ENCODE measurements at regions not wholly inside any gene's neighbourhood (a gene's known extent, or its start where the extent isn't known, plus 50 kb on each side); places are given as distances from the start of the nearest gene placed in this dataset.

GRCh38 chr13:103866048-103866447 lies 799.8 kb upstream of the SLC10A2 start:
- no peak for TF ChIP-seq EZH2 (IDR thresholded peaks at IDR 0.05; ENCODE audit: low read length, missing control alignments)
- TF ChIP-seq CTCF (conservative IDR thresholded peaks at IDR 0.05 in 1 of 2, IDR thresholded peaks at IDR 0.05 in 1 of 2; ENCODE audit: low read depth in 1 of 2, low read length in 2 of 2), result no peak
